SKM-1 (cell line): ENCODE measurements at regions not wholly inside any gene's neighbourhood (a gene's known extent, or its start where the extent isn't known, plus 50 kb on each side); places are given as distances from the start of the nearest gene placed in this dataset.
A peak's percentile ranks its signal among the peaks of the same experiment; 100 is the strongest.

Experiments
- DNase-seq: peaks from one replicate; lab custom pipeline; 2025; ENCODE audit not compliant: unreplicated experiment; lab: John Stamatoyannopoulos, UW

- DNase-seq = no peak
These were observed 112.4 kb upstream of the JAZF1 start for GRCh38 chr7:28292834-28293526.

GRCh38 chr7:28293527-28293835 is 112.9 kb upstream of the JAZF1 start:
- no peak for DNase-seq

- DNase-seq = peak; percentile 34
These were observed 115.5 kb upstream of the CREB5 start for GRCh38 chr7:28296571-28297483.

- no peak for DNase-seq
These were observed 114.4 kb upstream of the CREB5 start for GRCh38 chr7:28297801-28298459.

- no peak for DNase-seq
These were observed 113.3 kb upstream of the CREB5 start for GRCh38 chr7:28298870-28299518.

GRCh38 chr7:28299556-28299955 is 112.8 kb upstream of the CREB5 start:
- no peak for DNase-seq

GRCh38 chr7:28300488-28300887 is 111.8 kb upstream of the CREB5 start:
- no peak for DNase-seq

GRCh38 chr7:28301148-28301641 is 111.1 kb upstream of the CREB5 start:
- no peak for DNase-seq

GRCh38 chr7:28304290-28304689 is 108.0 kb upstream of the CREB5 start:
- no peak for DNase-seq

- no peak for DNase-seq
These were observed 102.4 kb upstream of the CREB5 start for GRCh38 chr7:28309704-28310459.

GRCh38 chr7:28310460-28310848 is 101.9 kb upstream of the CREB5 start:
- DNase-seq = no peak

GRCh38 chr7:28311670-28312069 is 100.6 kb upstream of the CREB5 start:
- DNase-seq = no peak

- no peak for DNase-seq
These were observed 99.4 kb upstream of the CREB5 start for GRCh38 chr7:28312948-28313347.

- no peak for DNase-seq
These were observed 97.5 kb upstream of the CREB5 start for GRCh38 chr7:28314841-28315240.

GRCh38 chr7:28315565-28316410 is 96.5 kb upstream of the CREB5 start:
- DNase-seq = no peak

- DNase-seq = no peak
These were observed 95.8 kb upstream of the CREB5 start for GRCh38 chr7:28316489-28316888.

- DNase-seq = no peak
These were observed 94.1 kb upstream of the CREB5 start for GRCh38 chr7:28318101-28318762.

GRCh38 chr7:28323833-28324232 is 88.5 kb upstream of the CREB5 start:
- DNase-seq = no peak

GRCh38 chr7:28328146-28328545 is 84.2 kb upstream of the CREB5 start:
- DNase-seq = no peak
